ENCODE measurements at regions not wholly inside any gene's neighbourhood (a gene's known extent, or its start where the extent isn't known, plus 50 kb on each side); places are given as distances from the start of the nearest gene placed in this dataset.
"Not testable (repeated sequence)": the region's sequence is repeated elsewhere in the genome, so short reads cannot be mapped to it uniquely, and the experiment has no call there.

GRCh38 chr6:5840734-5841390 is 165.9 kb downstream of the NRN1 start:
- no peak for DNase-seq (ENCODE audit: extremely low read depth, low read depth)

GRCh38 chr6:5838656-5839396 is 167.9 kb downstream of the NRN1 start:
- no peak for DNase-seq (ENCODE audit: extremely low read depth, low read depth)

- no peak for DNase-seq (ENCODE audit: extremely low read depth, low read depth)
These were observed 169.4 kb downstream of the NRN1 start for GRCh38 chr6:5837323-5837722.

GRCh38 chr6:5836597-5836996 is 170.1 kb downstream of the NRN1 start:
- DNase-seq (ENCODE audit: extremely low read depth, low read depth), result not testable (repeated sequence)

DNA sequence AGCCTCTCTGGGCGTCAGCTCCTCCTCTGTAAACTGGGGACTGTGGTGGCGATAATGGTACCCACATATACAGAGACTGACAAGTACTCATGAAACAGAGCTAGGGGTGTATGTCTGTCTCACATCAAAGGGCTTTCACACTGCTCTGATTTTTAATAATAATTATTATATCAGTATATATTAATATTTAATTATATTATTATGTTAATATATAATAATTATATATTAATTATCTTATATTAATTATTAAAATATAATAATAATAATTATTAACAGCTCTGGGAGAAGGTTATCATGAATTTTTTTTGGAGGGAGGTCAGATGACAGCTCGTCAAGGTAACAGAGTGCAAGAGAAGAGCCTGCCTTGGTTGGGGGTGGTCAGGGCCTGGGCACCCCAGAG is 173.6 kb downstream of the NRN1 start:
- no peak for DNase-seq (ENCODE audit: extremely low read depth, low read depth)

- no peak for DNase-seq (ENCODE audit: extremely low read depth, low read depth)
These were observed 174.1 kb downstream of the NRN1 start for GRCh38 chr6:5832668-5833067.

- not testable (repeated sequence) for DNase-seq (ENCODE audit: extremely low read depth, low read depth)
These were observed 175.4 kb downstream of the NRN1 start for GRCh38 chr6:5831219-5831862.

DNA sequence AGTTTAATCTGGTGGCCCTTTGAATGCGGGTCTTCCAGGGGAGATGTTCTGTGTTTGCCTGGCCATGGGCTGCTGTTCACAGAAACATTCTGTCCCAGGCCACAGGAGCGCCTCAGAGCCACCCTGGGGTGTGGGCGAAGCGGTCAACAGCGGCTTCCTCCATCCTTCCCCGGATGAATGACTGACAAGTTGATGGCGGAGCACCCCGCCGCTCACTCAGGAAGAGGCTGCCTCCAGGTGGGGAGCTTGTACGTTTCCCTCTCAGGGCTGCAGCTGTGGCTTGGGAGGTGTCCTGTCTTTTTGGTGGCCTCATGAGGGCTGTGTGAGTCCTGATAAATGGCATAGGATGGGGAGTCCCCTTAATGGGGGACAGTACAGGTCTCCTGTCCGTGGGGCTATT is 178.4 kb downstream of the NRN1 start:
- DNase-seq (ENCODE audit: extremely low read depth, low read depth), result no peak

GRCh38 chr6:5827056-5827904 is 179.4 kb downstream of the NRN1 start:
- no peak for DNase-seq (ENCODE audit: extremely low read depth, low read depth)

DNA sequence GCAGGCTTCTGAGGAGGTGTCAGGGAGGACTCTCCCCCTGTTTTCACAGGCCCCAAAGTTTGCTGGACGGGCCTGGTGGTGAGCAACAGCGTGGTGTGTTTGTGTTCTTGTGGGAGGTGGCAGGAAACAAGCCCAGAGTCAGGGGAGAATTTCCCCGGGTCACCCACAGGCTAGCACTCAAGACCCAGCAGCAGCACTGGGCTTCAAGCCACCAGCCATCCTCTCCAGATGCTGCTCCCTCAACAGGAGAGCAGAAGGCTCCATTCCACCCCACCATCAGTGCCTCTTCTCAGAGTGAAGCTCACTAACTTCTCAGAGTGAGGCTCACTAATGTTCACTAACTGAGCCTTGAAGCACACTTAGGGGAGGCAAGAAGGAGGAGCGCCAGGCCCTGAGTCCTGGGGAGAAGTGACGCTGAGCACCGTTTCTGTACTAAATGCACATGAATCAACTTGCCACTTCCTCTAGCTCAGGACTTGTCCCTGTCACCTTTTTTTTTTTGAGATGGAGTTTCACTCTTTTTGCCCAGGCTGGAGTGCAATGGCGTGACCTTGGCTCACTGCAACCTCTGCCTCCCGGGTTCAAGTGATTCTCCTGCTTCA is 182.2 kb downstream of the NRN1 start:
- not testable (repeated sequence) for DNase-seq (ENCODE audit: extremely low read depth, low read depth)

Small RNAs in the stretch of these regions (small RNA-seq; reads per million reads assigned to genes)
- 0 reads per million in 2 experiments for gene RN7SL221P

Data from NCI-H460 (cell line).